PFSK-1 (cell line): ENCODE measurements at regions not wholly inside any gene's neighbourhood (a gene's known extent, or its start where the extent isn't known, plus 50 kb on each side); places are given as distances from the start of the nearest gene placed in this dataset.

Experiments used
- FOXP2 ChIP-seq: optimal IDR thresholded peaks from 2 replicates; pipeline ENCODE3; 2011; ENCODE audit warnings: borderline replicate concordance, control low read depth, inconsistent platforms; ENCODE audit not compliant: insufficient read depth; ENCODE audit errors: extremely low read length, extremely low read depth
- POLR2AphosphoS5 ChIP-seq: IDR thresholded peaks from 2 replicates; pipeline ENCODE4 v1.6.1; 2012; ENCODE audit warnings: low read depth, mild to moderate bottlenecking, control low read depth, low read length, moderate library complexity
- SIN3A ChIP-seq: IDR thresholded peaks from 2 replicates; pipeline ENCODE4 v1.6.1; 2012; ENCODE audit warnings: mild to moderate bottlenecking, low read length, moderate library complexity, borderline replicate concordance; ENCODE audit not compliant: insufficient read depth
- TAF1 ChIP-seq: IDR thresholded peaks from 2 replicates; pipeline ENCODE4 v1.6.1; 2012; ENCODE audit warnings: low read length, control low read depth, borderline replicate concordance; ENCODE audit not compliant: insufficient read depth
- TF ChIP-seq, protein P1 (sequence below), 2 experiments: IDR thresholded peaks; 2 replicates each; pipeline versions ENCODE4 v1.6.1 to v1.8.0; 2011 to 2012; ENCODE audit warnings: low read depth in 2 of 2, low read length in 2 of 2, control low read depth in 1 of 2, inconsistent platforms in 1 of 2, mild to moderate bottlenecking in 1 of 2, moderate library complexity in 1 of 2; ENCODE audit not compliant: insufficient read depth in 1 of 2

DNA sequence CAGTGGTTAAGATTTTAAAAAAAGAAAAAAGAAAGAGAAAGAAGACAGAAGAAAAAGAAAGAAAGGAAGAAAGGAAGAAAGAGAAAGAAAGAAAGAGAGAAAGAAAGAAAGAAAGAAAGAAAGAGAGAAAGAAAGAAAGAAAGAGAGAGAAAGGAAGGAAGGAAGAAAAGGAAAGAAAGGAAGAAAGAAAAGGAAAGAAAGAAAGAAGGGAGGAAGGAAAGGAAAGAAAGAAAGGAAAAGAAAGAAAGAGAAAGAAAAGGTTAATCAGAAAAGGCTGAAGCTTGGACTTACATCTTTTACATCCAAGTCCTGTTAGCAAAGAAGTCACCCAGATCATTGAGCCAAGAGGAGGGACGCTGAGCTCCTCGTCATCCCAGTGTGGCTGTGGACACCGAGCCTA is 70.0 kb downstream of the IRX2 start:
- no peak for TF ChIP-seq FOXP2
- no peak for TF ChIP-seq POLR2AphosphoS5
- no peak for TF ChIP-seq SIN3A
- TF ChIP-seq, protein P1, sequence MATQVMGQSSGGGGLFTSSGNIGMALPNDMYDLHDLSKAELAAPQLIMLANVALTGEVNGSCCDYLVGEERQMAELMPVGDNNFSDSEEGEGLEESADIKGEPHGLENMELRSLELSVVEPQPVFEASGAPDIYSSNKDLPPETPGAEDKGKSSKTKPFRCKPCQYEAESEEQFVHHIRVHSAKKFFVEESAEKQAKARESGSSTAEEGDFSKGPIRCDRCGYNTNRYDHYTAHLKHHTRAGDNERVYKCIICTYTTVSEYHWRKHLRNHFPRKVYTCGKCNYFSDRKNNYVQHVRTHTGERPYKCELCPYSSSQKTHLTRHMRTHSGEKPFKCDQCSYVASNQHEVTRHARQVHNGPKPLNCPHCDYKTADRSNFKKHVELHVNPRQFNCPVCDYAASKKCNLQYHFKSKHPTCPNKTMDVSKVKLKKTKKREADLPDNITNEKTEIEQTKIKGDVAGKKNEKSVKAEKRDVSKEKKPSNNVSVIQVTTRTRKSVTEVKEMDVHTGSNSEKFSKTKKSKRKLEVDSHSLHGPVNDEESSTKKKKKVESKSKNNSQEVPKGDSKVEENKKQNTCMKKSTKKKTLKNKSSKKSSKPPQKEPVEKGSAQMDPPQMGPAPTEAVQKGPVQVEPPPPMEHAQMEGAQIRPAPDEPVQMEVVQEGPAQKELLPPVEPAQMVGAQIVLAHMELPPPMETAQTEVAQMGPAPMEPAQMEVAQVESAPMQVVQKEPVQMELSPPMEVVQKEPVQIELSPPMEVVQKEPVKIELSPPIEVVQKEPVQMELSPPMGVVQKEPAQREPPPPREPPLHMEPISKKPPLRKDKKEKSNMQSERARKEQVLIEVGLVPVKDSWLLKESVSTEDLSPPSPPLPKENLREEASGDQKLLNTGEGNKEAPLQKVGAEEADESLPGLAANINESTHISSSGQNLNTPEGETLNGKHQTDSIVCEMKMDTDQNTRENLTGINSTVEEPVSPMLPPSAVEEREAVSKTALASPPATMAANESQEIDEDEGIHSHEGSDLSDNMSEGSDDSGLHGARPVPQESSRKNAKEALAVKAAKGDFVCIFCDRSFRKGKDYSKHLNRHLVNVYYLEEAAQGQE (IDR thresholded peaks at IDR 0.05; ENCODE audit: insufficient read depth in 1 of 2, low read depth in 2 of 2, low read length in 2 of 2) = no peak
- no peak for TF ChIP-seq TAF1

DNA sequence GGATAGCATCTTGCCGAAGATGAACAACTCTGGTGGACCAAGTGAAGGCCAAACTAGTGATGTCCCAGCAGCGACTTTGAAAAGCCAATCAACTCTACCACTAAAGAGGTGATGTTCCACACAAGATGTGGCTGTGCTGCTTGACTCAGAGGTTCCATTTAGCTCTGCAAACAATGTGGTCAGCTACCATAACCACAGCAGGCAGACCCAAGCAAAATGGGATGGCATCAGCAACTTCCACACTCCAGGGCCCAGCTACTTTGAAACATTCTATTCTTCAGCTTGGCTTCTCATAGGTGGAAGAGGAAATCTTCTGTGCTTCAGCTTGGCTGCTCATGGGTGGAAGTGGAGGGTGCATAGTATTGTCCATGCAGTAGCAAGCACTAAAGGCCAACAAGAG is 70.5 kb downstream of the IRX2 start:
- no peak for TF ChIP-seq FOXP2
- TF ChIP-seq SIN3A = no peak
- TF ChIP-seq POLR2AphosphoS5 = no peak
- TF ChIP-seq, protein P1 (IDR thresholded peaks at IDR 0.05; ENCODE audit: insufficient read depth in 1 of 2, low read depth in 2 of 2, low read length in 2 of 2) = no peak
- no peak for TF ChIP-seq TAF1

DNA sequence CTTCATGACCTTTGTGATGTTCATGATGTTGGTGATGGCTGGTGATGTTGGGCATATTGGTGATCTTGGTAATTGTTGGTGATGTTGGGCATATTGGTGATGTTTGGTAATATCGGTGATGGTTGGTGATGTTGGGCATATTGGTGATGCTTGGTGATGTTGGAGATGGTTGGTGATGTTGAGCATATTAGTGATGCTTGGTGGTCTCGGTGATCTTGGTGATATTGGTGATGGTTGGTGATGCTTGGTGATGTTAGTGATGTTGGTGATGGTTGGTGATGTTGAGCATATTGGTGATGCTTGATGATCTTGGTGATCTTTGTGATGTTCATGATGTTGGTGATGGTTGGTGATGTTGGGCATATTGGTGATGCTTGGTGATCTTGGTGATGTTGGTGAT is 73.8 kb downstream of the IRX2 start:
- no peak for TF ChIP-seq SIN3A
- TF ChIP-seq POLR2AphosphoS5 = no peak
- TF ChIP-seq, protein P1 (IDR thresholded peaks at IDR 0.05; ENCODE audit: insufficient read depth in 1 of 2, low read depth in 2 of 2, low read length in 2 of 2) = no peak
- TF ChIP-seq FOXP2 = no peak
- TF ChIP-seq TAF1 = no peak

DNA sequence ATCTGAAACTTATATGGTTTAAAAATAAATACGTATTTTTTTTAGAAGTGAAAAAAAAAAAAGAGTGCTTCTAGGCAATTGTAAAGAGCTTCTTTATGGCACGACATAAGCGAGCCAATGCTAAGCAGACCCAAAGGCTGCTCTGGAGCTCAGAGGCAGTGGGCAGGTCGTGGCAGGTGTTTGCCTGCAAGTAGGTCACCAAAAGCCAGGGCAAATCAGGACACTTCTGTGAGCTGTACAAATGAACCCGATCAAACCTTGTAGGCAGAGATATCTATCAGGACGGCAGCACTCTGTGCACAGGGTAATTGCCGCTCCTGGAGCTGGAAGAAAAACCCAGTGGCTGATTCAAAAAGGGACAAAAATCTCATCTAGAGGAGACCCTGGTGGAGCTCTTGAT is 75.9 kb downstream of the IRX2 start:
- TF ChIP-seq POLR2AphosphoS5 (no peak), FOXP2 (no peak), SIN3A (no peak), TAF1 (no peak)
- TF ChIP-seq, protein P1 (IDR thresholded peaks at IDR 0.05; ENCODE audit: insufficient read depth in 1 of 2, low read depth in 2 of 2, low read length in 2 of 2) = no peak

DNA sequence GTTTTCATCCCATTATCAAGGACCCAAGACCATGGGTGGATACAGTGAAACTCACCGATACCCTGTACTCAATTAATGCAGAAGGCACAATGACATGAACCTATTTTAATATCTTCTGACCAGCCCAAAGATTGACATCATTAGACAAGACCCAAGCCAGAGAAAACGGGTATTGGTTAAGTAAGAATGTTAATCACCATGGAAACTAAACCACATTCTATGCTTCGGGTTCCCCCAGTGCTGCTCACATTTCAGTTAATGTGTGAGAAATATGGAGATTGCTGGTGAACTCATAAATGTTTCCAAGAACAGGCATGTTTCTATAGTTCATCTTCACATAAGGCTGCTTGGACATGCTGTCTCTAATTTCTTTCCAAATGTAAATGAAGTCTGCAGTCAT is 77.0 kb downstream of the IRX2 start:
- no peak for TF ChIP-seq TAF1
- TF ChIP-seq SIN3A = no peak
- TF ChIP-seq POLR2AphosphoS5 = no peak
- TF ChIP-seq FOXP2 = no peak
- TF ChIP-seq, protein P1 (IDR thresholded peaks at IDR 0.05; ENCODE audit: insufficient read depth in 1 of 2, low read depth in 2 of 2, low read length in 2 of 2) = no peak
